ENCODE measurements at regions not wholly inside any gene's neighbourhood (a gene's known extent, or its start where the extent isn't known, plus 50 kb on each side); places are given as distances from the start of the nearest gene placed in this dataset.
"Not testable (repeated sequence)": the region's sequence is repeated elsewhere in the genome, so short reads cannot be mapped to it uniquely, and the experiment has no call there.

- H3K4me3 ChIP-seq; SMC1A ChIA-PET (ENCODE audit: uncharacterized antibody, unreplicated experiment); in situ Hi-C loops (cut with MboI); ATAC-seq; H3K27ac ChIP-seq (ENCODE audit: control insufficient read depth, insufficient read depth); H3K4me2 ChIP-seq (ENCODE audit: control insufficient read depth, insufficient read depth); H3K4me1 ChIP-seq (ENCODE audit: control insufficient read depth, insufficient read depth, low read length); RAD21 ChIA-PET (ENCODE audit: unreplicated experiment); H2AFZ ChIP-seq (ENCODE audit: control insufficient read depth, low read depth, low read length); H3K9me3 ChIP-seq (replicated peaks; ENCODE audit: control insufficient read depth, insufficient read depth, low read length); intact Hi-C loops (cut with micrococcal nuclease; ENCODE audit: unreplicated experiment); POLR2A ChIA-PET; CTCF ChIA-PET; DNase-seq (ENCODE audit: low read depth, low spot score); FAIRE-seq; H3K79me2 ChIP-seq (ENCODE audit: control insufficient read depth, insufficient read depth, low read length); H4K20me1 ChIP-seq (ENCODE audit: control insufficient read depth, insufficient read depth); H3K9ac ChIP-seq (ENCODE audit: control insufficient read depth, insufficient read depth, low read length); BruUV-seq (replicated peaks); H3K36me3 ChIP-seq (ENCODE audit: control insufficient read depth in 2 of 2, insufficient read depth in 2 of 2, low read length in 1 of 2); H3K27me3 ChIP-seq (replicated peaks in 1 of 2; ENCODE audit: control insufficient read depth in 2 of 2, insufficient read depth in 2 of 2, low read length in 1 of 2): not testable (repeated sequence)
- 79% methylated on average over 14 of the region's 28 CpGs for WGBS (ENCODE audit: insufficient coverage, insufficient replicate concordance, low lambda C conversion rate, missing lambda C conversion rate)
Observed at GRCh38 chr9:65389216-65389615, 104.2 kb upstream of the FOXD4L5 start.

GRCh38 chr9:65386699-65387098, 101.7 kb upstream of the FOXD4L5 start:
- in situ Hi-C loops (cut with MboI); RAD21 ChIA-PET (ENCODE audit: unreplicated experiment): not testable (repeated sequence)

GRCh38 chr9:65386191-65386590, 101.2 kb upstream of the FOXD4L5 start:
- BruUV-seq (replicated peaks): not testable (repeated sequence)

More at GRCh38 chr9:65386699-65387098, 101.7 kb upstream of the FOXD4L5 start:
- intact Hi-C loops (cut with micrococcal nuclease; ENCODE audit: unreplicated experiment); FAIRE-seq; SMC1A ChIA-PET (ENCODE audit: uncharacterized antibody, unreplicated experiment); H3K36me3 ChIP-seq (ENCODE audit: control insufficient read depth in 2 of 2, insufficient read depth in 2 of 2, low read length in 1 of 2); H3K9ac ChIP-seq (ENCODE audit: control insufficient read depth, insufficient read depth, low read length); H3K4me1 ChIP-seq (ENCODE audit: control insufficient read depth, insufficient read depth, low read length); H3K4me2 ChIP-seq (ENCODE audit: control insufficient read depth, insufficient read depth); POLR2A ChIA-PET; H3K9me3 ChIP-seq (replicated peaks; ENCODE audit: control insufficient read depth, insufficient read depth, low read length); H3K79me2 ChIP-seq (ENCODE audit: control insufficient read depth, insufficient read depth, low read length); H3K27ac ChIP-seq (ENCODE audit: control insufficient read depth, insufficient read depth); H4K20me1 ChIP-seq (ENCODE audit: control insufficient read depth, insufficient read depth); H3K27me3 ChIP-seq (replicated peaks in 1 of 2; ENCODE audit: control insufficient read depth in 2 of 2, insufficient read depth in 2 of 2, low read length in 1 of 2); H3K4me3 ChIP-seq: not testable (repeated sequence)
- CTCF ChIA-PET: interaction anchor here (0.6 kb wide), 1 partner anchor 12 kb away, joined by 3 read pairs; no protein-coding TSS in a partner anchor
- WGBS (ENCODE audit: insufficient coverage, insufficient replicate concordance, low lambda C conversion rate, missing lambda C conversion rate): 40% methylated on average over 28 of the region's 28 CpGs
- BruUV-seq (replicated peaks): TSS peak; percentile 99
- peak; percentile 84 for TF ChIP-seq YY1 (IDR thresholded peaks at IDR 0.05; ENCODE audit: low read depth, low read length)
- TF ChIP-seq POLR2A (IDR thresholded peaks at IDR 0.05; ENCODE audit: low read depth, low read length): 0 out of 2 replicates have a peak, but pooled peaks have one; percentile 39
- peak; percentile 54 for TF ChIP-seq NRF1 (conservative IDR thresholded peaks at IDR 0.05; ENCODE audit: low read depth, low read length)
- DNase-seq (ENCODE audit: low read depth, low spot score): peak; percentile 51
- ATAC-seq: peak; percentile 95
- H2AFZ ChIP-seq (ENCODE audit: control insufficient read depth, low read depth, low read length): peak overlapping the region; percentile 31

GRCh38 chr9:65385655-65386024, 100.6 kb upstream of the FOXD4L5 start:
- POLR2A ChIA-PET; RAD21 ChIA-PET (ENCODE audit: unreplicated experiment); H3K4me2 ChIP-seq (ENCODE audit: control insufficient read depth, insufficient read depth): not testable (repeated sequence)

More at GRCh38 chr9:65386191-65386590, 101.2 kb upstream of the FOXD4L5 start:
- H3K4me1 ChIP-seq (ENCODE audit: control insufficient read depth, insufficient read depth, low read length); POLR2A ChIA-PET; ATAC-seq; H3K9ac ChIP-seq (ENCODE audit: control insufficient read depth, insufficient read depth, low read length); H3K9me3 ChIP-seq (replicated peaks; ENCODE audit: control insufficient read depth, insufficient read depth, low read length); intact Hi-C loops (cut with micrococcal nuclease; ENCODE audit: unreplicated experiment); DNase-seq (ENCODE audit: low read depth, low spot score); in situ Hi-C loops (cut with MboI); H3K79me2 ChIP-seq (ENCODE audit: control insufficient read depth, insufficient read depth, low read length); H3K27ac ChIP-seq (ENCODE audit: control insufficient read depth, insufficient read depth); FAIRE-seq; H4K20me1 ChIP-seq (ENCODE audit: control insufficient read depth, insufficient read depth); H3K36me3 ChIP-seq (ENCODE audit: control insufficient read depth in 2 of 2, insufficient read depth in 2 of 2, low read length in 1 of 2); H3K27me3 ChIP-seq (replicated peaks in 1 of 2; ENCODE audit: control insufficient read depth in 2 of 2, insufficient read depth in 2 of 2, low read length in 1 of 2); H3K4me3 ChIP-seq; RAD21 ChIA-PET (ENCODE audit: unreplicated experiment); SMC1A ChIA-PET (ENCODE audit: uncharacterized antibody, unreplicated experiment); H2AFZ ChIP-seq (ENCODE audit: control insufficient read depth, low read depth, low read length): not testable (repeated sequence)
- 0 out of 2 replicates have a peak overlapping the region, but pooled peaks have one; percentile 17 for H3K4me2 ChIP-seq (ENCODE audit: control insufficient read depth, insufficient read depth)
- WGBS (ENCODE audit: insufficient coverage, insufficient replicate concordance, low lambda C conversion rate, missing lambda C conversion rate): 45% methylated on average over 18 of the region's 18 CpGs
- CTCF ChIA-PET: interaction anchor here (0.6 kb wide), 1 partner anchor 13 kb away, joined by 3 read pairs; no protein-coding TSS in a partner anchor

More at GRCh38 chr9:65385655-65386024, 100.6 kb upstream of the FOXD4L5 start:
- H3K27ac ChIP-seq (ENCODE audit: control insufficient read depth, insufficient read depth); FAIRE-seq; H3K27me3 ChIP-seq (replicated peaks in 1 of 2; ENCODE audit: control insufficient read depth in 2 of 2, insufficient read depth in 2 of 2, low read length in 1 of 2); H4K20me1 ChIP-seq (ENCODE audit: control insufficient read depth, insufficient read depth); H3K36me3 ChIP-seq (ENCODE audit: control insufficient read depth in 2 of 2, insufficient read depth in 2 of 2, low read length in 1 of 2); H2AFZ ChIP-seq (ENCODE audit: control insufficient read depth, low read depth, low read length); in situ Hi-C loops (cut with MboI); BruUV-seq (replicated peaks); ATAC-seq; DNase-seq (ENCODE audit: low read depth, low spot score); intact Hi-C loops (cut with micrococcal nuclease; ENCODE audit: unreplicated experiment); H3K9ac ChIP-seq (ENCODE audit: control insufficient read depth, insufficient read depth, low read length); H3K4me3 ChIP-seq; H3K79me2 ChIP-seq (ENCODE audit: control insufficient read depth, insufficient read depth, low read length); H3K9me3 ChIP-seq (replicated peaks; ENCODE audit: control insufficient read depth, insufficient read depth, low read length); SMC1A ChIA-PET (ENCODE audit: uncharacterized antibody, unreplicated experiment); H3K4me1 ChIP-seq (ENCODE audit: control insufficient read depth, insufficient read depth, low read length); CTCF ChIA-PET: not testable (repeated sequence)
- WGBS (ENCODE audit: insufficient coverage, insufficient replicate concordance, low lambda C conversion rate, missing lambda C conversion rate): 51% methylated on average over 13 of the region's 22 CpGs

All from GM12878 (cell line).